ENCODE measurements at regions not wholly inside any gene's neighbourhood (a gene's known extent, or its start where the extent isn't known, plus 50 kb on each side); places are given as distances from the start of the nearest gene placed in this dataset.

- TF ChIP-seq JUND (IDR thresholded peaks at IDR 0.05) (no peak), SRF (IDR thresholded peaks at IDR 0.05; ENCODE audit: low read depth) (no peak), EGR1 (IDR thresholded peaks at IDR 0.05; ENCODE audit: low read depth) (no peak), RAD21 (IDR thresholded peaks at IDR 0.05; ENCODE audit: low read depth) (no peak), EZH2phosphoT487 (IDR thresholded peaks at IDR 0.05; ENCODE audit: borderline replicate concordance) (no peak), TCF7L2 (IDR thresholded peaks at IDR 0.05; ENCODE audit: borderline replicate concordance, extremely low read depth, insufficient read depth, insufficient read length) (no peak), YY1 (IDR thresholded peaks at IDR 0.05; ENCODE audit: extremely low read depth, insufficient replicate concordance, low read depth, low read length) (no peak), POLR2A (IDR thresholded peaks at IDR 0.05; ENCODE audit: borderline replicate concordance, extremely low read depth, insufficient read depth, insufficient read length) (no peak), SIN3A (IDR thresholded peaks at IDR 0.05; ENCODE audit: low read depth) (no peak), ZNF274 (IDR thresholded peaks at IDR 0.05; ENCODE audit: low read depth, low read length) (no peak)
- TF ChIP-seq, protein P1, sequence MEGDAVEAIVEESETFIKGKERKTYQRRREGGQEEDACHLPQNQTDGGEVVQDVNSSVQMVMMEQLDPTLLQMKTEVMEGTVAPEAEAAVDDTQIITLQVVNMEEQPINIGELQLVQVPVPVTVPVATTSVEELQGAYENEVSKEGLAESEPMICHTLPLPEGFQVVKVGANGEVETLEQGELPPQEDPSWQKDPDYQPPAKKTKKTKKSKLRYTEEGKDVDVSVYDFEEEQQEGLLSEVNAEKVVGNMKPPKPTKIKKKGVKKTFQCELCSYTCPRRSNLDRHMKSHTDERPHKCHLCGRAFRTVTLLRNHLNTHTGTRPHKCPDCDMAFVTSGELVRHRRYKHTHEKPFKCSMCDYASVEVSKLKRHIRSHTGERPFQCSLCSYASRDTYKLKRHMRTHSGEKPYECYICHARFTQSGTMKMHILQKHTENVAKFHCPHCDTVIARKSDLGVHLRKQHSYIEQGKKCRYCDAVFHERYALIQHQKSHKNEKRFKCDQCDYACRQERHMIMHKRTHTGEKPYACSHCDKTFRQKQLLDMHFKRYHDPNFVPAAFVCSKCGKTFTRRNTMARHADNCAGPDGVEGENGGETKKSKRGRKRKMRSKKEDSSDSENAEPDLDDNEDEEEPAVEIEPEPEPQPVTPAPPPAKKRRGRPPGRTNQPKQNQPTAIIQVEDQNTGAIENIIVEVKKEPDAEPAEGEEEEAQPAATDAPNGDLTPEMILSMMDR (IDR thresholded peaks at IDR 0.05 in 2 of 3, conservative IDR thresholded peaks at IDR 0.05 in 1 of 3; ENCODE audit: borderline replicate concordance in 1 of 3, insufficient read depth in 1 of 3, low read depth in 2 of 3, low read length in 2 of 3), result no peak
- TF ChIP-seq, protein P2, sequence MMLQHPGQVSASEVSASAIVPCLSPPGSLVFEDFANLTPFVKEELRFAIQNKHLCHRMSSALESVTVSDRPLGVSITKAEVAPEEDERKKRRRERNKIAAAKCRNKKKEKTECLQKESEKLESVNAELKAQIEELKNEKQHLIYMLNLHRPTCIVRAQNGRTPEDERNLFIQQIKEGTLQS (IDR thresholded peaks at IDR 0.05), result no peak
These were observed 415.5 kb downstream of the NUF2 start for GRCh38 chr1:163737261-163737660.

Data from HCT116 (cell line).